ENCODE measurements at regions not wholly inside any gene's neighbourhood (a gene's known extent, or its start where the extent isn't known, plus 50 kb on each side); places are given as distances from the start of the nearest gene placed in this dataset.

GRCh38 chr20:17860301-17861197, 108.0 kb downstream of the SNX5 start:
- DNase-seq (ENCODE audit: low spot score), result no peak
- in situ Hi-C loops (cut with HindIII; ENCODE audit: low sequenced_read_pairs), result no loop called here

- peak; percentile 84 for DNase-seq (ENCODE audit: low spot score)
- in situ Hi-C loops (cut with HindIII; ENCODE audit: low sequenced_read_pairs), result no loop called here
Measured at GRCh38 chr20:17859616-17860232, 108.9 kb downstream of the SNX5 start.

GRCh38 chr20:17859002-17859615, 109.5 kb downstream of the SNX5 start:
- DNase-seq (ENCODE audit: low spot score), result no peak
- in situ Hi-C loops (cut with HindIII; ENCODE audit: low sequenced_read_pairs), result no loop called here

- in situ Hi-C loops (cut with HindIII; ENCODE audit: low sequenced_read_pairs), result no loop called here
- DNase-seq (ENCODE audit: low spot score), result no peak
Measured at GRCh38 chr20:17858450-17859001, 110.1 kb downstream of the SNX5 start.

GRCh38 chr20:17857639-17858449, 110.8 kb downstream of the SNX5 start:
- DNase-seq (ENCODE audit: low spot score), result no peak
- in situ Hi-C loops (cut with HindIII; ENCODE audit: low sequenced_read_pairs), result no loop called here

GRCh38 chr20:17856837-17857605, 111.6 kb downstream of the SNX5 start:
- in situ Hi-C loops (cut with HindIII; ENCODE audit: low sequenced_read_pairs), result no loop called here
- no peak for DNase-seq (ENCODE audit: low spot score)

- in situ Hi-C loops (cut with HindIII; ENCODE audit: low sequenced_read_pairs), result no loop called here
- no peak for DNase-seq (ENCODE audit: low spot score)
Measured at GRCh38 chr20:17856024-17856564, 112.5 kb downstream of the SNX5 start.

GRCh38 chr20:17854307-17854903, 114.2 kb downstream of the SNX5 start:
- DNase-seq (ENCODE audit: low spot score), result peak; percentile 83
- in situ Hi-C loops (cut with HindIII; ENCODE audit: low sequenced_read_pairs), result no loop called here

- in situ Hi-C loops (cut with HindIII; ENCODE audit: low sequenced_read_pairs), result no loop called here
- DNase-seq (ENCODE audit: low spot score), result no peak
Measured at GRCh38 chr20:17852323-17852722, 116.3 kb downstream of the SNX5 start.

- no peak for DNase-seq (ENCODE audit: low spot score)
- in situ Hi-C loops (cut with HindIII; ENCODE audit: low sequenced_read_pairs), result no loop called here
Measured at GRCh38 chr20:17850684-17851026, 117.9 kb downstream of the SNX5 start.

GRCh38 chr20:17849901-17850683, 118.5 kb downstream of the SNX5 start:
- in situ Hi-C loops (cut with HindIII; ENCODE audit: low sequenced_read_pairs), result no loop called here

GRCh38 chr20:17849138-17849900, 119.3 kb downstream of the SNX5 start:
- in situ Hi-C loops (cut with HindIII; ENCODE audit: low sequenced_read_pairs), result no loop called here
- DNase-seq (ENCODE audit: low spot score), result no peak

More at GRCh38 chr20:17849901-17850683, 118.5 kb downstream of the SNX5 start:
- DNase-seq (ENCODE audit: low spot score), result peak; percentile 89

GRCh38 chr20:17848249-17849048, 120.1 kb downstream of the SNX5 start:
- in situ Hi-C loops (cut with HindIII; ENCODE audit: low sequenced_read_pairs), result no loop called here
- no peak for DNase-seq (ENCODE audit: low spot score)

- in situ Hi-C loops (cut with HindIII; ENCODE audit: low sequenced_read_pairs), result no loop called here
- no peak for DNase-seq (ENCODE audit: low spot score)
Measured at GRCh38 chr20:17845701-17846475, 122.7 kb downstream of the SNX5 start.

Data from G401 (cell line).